HEK293 (cell line): ENCODE measurements at regions not wholly inside any gene's neighbourhood (a gene's known extent, or its start where the extent isn't known, plus 50 kb on each side); places are given as distances from the start of the nearest gene placed in this dataset.

Experiments used
- FEZF1 ChIP-seq: fragments of 450-650 bp; formaldehyde crosslinking; IDR thresholded peaks from 2 replicates; pipeline ENCODE4 v1.5.1; 2016; ENCODE audit warnings: missing biosample characterization, missing genetic modification characterization
- KLF10 ChIP-seq: fragments of 450-650 bp; IDR thresholded peaks from 2 replicates; pipeline ENCODE4 v1.5.1; 2018; ENCODE audit warnings: missing biosample characterization, mild to moderate bottlenecking, missing genetic modification characterization
- OSR2 ChIP-seq: fragments of 450-650 bp; formaldehyde crosslinking; IDR thresholded peaks from 2 replicates; pipeline ENCODE4 v1.5.1; 2016; ENCODE audit warnings: missing biosample characterization, missing genetic modification characterization
- PRDM1 ChIP-seq: fragments of 450-650 bp; formaldehyde crosslinking; IDR thresholded peaks from 2 replicates; pipeline ENCODE4; 2016; ENCODE audit warnings: missing biosample characterization, missing genetic modification characterization
- ZBTB1 ChIP-seq: fragments of 450-650 bp; formaldehyde crosslinking; IDR thresholded peaks from 2 replicates; pipeline ENCODE4 v1.5.1; 2016; ENCODE audit warnings: missing biosample characterization, missing genetic modification characterization
- ZNF10 ChIP-seq: fragments of 450-650 bp; formaldehyde crosslinking; IDR thresholded peaks from 2 replicates; pipeline ENCODE4 v1.5.1; 2017; ENCODE audit warnings: missing biosample characterization, missing genetic modification characterization
- ZNF37A ChIP-seq: fragments of 450-650 bp; IDR thresholded peaks from 2 replicates; pipeline ENCODE4 v1.5.1; 2018; ENCODE audit warnings: missing biosample characterization, missing genetic modification characterization
- TF ChIP-seq, protein P1 (sequence below): fragments of 450-650 bp; formaldehyde crosslinking; IDR thresholded peaks from 2 replicates; pipeline ENCODE4 v1.5.1; 2016; ENCODE audit warnings: missing biosample characterization, missing genetic modification characterization
- TF ChIP-seq, protein P2 (sequence below): fragments of 450-650 bp; formaldehyde crosslinking; conservative IDR thresholded peaks from 2 replicates; pipeline ENCODE4 v1.5.1; 2016; ENCODE audit warnings: low read depth, missing biosample characterization, missing genetic modification characterization
- TF ChIP-seq, protein P3 (sequence below): fragments of 450-650 bp; formaldehyde crosslinking; IDR thresholded peaks from 2 replicates; pipeline ENCODE4 v1.5.1; 2016; ENCODE audit warnings: missing biosample characterization, missing genetic modification characterization

DNA sequence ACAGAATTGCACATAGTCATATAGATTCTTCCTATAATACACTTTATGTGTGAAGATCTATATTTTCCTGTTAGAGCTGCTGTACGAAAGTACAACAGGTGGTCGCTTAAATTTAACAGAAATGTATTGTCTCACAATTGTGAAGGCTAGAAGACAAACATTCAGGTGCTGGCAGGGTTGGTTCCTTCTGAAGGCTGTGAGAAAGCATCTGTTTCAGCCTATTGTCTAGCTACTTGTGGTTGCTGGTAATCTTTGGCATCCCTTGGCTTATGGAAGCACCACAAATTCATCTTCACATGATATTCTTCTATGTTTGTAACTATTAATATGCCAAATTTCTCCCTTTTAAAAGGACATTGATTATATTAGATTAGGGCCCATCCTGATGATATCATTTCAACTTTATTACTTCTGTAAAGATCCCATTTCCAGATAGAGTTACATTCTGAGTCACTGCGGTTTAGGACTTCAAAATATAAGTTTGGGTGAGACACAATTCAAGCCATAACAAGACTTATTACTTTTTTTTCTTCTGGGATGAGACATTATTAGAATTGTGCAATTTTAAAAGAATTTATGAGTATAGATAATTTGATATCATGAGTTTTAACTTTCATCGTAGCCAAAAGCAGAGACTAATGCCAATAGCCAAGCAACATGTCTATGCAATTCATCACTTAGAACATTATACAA, 248.1 kb upstream of the BCHE start:
- TF ChIP-seq ZNF10 (tag by site-specific recombination): no peak
- TF ChIP-seq, protein P1, sequence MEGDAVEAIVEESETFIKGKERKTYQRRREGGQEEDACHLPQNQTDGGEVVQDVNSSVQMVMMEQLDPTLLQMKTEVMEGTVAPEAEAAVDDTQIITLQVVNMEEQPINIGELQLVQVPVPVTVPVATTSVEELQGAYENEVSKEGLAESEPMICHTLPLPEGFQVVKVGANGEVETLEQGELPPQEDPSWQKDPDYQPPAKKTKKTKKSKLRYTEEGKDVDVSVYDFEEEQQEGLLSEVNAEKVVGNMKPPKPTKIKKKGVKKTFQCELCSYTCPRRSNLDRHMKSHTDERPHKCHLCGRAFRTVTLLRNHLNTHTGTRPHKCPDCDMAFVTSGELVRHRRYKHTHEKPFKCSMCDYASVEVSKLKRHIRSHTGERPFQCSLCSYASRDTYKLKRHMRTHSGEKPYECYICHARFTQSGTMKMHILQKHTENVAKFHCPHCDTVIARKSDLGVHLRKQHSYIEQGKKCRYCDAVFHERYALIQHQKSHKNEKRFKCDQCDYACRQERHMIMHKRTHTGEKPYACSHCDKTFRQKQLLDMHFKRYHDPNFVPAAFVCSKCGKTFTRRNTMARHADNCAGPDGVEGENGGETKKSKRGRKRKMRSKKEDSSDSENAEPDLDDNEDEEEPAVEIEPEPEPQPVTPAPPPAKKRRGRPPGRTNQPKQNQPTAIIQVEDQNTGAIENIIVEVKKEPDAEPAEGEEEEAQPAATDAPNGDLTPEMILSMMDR: no peak
- TF ChIP-seq OSR2 (tag by site-specific recombination): no peak
- TF ChIP-seq KLF10 (tag by site-specific recombination): no peak
- no peak for TF ChIP-seq ZBTB1 (tag by site-specific recombination)
- TF ChIP-seq FEZF1 (tag by site-specific recombination): no peak
- TF ChIP-seq, protein P2, sequence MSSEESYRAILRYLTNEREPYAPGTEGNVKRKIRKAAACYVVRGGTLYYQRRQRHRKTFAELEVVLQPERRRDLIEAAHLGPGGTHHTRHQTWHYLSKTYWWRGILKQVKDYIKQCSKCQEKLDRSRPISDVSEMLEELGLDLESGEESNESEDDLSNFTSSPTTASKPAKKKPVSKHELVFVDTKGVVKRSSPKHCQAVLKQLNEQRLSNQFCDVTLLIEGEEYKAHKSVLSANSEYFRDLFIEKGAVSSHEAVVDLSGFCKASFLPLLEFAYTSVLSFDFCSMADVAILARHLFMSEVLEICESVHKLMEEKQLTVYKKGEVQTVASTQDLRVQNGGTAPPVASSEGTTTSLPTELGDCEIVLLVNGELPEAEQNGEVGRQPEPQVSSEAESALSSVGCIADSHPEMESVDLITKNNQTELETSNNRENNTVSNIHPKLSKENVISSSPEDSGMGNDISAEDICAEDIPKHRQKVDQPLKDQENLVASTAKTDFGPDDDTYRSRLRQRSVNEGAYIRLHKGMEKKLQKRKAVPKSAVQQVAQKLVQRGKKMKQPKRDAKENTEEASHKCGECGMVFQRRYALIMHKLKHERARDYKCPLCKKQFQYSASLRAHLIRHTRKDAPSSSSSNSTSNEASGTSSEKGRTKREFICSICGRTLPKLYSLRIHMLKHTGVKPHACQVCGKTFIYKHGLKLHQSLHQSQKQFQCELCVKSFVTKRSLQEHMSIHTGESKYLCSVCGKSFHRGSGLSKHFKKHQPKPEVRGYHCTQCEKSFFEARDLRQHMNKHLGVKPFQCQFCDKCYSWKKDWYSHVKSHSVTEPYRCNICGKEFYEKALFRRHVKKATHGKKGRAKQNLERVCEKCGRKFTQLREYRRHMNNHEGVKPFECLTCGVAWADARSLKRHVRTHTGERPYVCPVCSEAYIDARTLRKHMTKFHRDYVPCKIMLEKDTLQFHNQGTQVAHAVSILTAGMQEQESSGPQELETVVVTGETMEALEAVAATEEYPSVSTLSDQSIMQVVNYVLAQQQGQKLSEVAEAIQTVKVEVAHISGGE (tag by site-specific recombination): no peak
- TF ChIP-seq, protein P3, sequence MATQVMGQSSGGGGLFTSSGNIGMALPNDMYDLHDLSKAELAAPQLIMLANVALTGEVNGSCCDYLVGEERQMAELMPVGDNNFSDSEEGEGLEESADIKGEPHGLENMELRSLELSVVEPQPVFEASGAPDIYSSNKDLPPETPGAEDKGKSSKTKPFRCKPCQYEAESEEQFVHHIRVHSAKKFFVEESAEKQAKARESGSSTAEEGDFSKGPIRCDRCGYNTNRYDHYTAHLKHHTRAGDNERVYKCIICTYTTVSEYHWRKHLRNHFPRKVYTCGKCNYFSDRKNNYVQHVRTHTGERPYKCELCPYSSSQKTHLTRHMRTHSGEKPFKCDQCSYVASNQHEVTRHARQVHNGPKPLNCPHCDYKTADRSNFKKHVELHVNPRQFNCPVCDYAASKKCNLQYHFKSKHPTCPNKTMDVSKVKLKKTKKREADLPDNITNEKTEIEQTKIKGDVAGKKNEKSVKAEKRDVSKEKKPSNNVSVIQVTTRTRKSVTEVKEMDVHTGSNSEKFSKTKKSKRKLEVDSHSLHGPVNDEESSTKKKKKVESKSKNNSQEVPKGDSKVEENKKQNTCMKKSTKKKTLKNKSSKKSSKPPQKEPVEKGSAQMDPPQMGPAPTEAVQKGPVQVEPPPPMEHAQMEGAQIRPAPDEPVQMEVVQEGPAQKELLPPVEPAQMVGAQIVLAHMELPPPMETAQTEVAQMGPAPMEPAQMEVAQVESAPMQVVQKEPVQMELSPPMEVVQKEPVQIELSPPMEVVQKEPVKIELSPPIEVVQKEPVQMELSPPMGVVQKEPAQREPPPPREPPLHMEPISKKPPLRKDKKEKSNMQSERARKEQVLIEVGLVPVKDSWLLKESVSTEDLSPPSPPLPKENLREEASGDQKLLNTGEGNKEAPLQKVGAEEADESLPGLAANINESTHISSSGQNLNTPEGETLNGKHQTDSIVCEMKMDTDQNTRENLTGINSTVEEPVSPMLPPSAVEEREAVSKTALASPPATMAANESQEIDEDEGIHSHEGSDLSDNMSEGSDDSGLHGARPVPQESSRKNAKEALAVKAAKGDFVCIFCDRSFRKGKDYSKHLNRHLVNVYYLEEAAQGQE: no peak
- TF ChIP-seq ZNF37A: no peak
- no peak for TF ChIP-seq PRDM1
